ENCODE measurements at regions not wholly inside any gene's neighbourhood (a gene's known extent, or its start where the extent isn't known, plus 50 kb on each side); places are given as distances from the start of the nearest gene placed in this dataset.

- no peak for ATAC-seq
- TF ChIP-seq PATZ1 (CRISPR knock-in tag; IDR thresholded peaks at IDR 0.05; ENCODE audit: borderline replicate concordance) (no peak), ESRRG (CRISPR knock-in tag; IDR thresholded peaks at IDR 0.05) (no peak), CSRNP3 (CRISPR knock-in tag; IDR thresholded peaks at IDR 0.05) (no peak), POU6F1 (CRISPR knock-in tag; IDR thresholded peaks at IDR 0.05; ENCODE audit: borderline replicate concordance, low read depth) (no peak), RARB (CRISPR knock-in tag; IDR thresholded peaks at IDR 0.05) (no peak)
These were observed 62.4 kb upstream of the SKOR2 start for GRCh38 chr18:47313901-47314300.

- no peak for ATAC-seq
- no peak for TF ChIP-seq ZFP30 (CRISPR knock-in tag; IDR thresholded peaks at IDR 0.05)
- TF ChIP-seq ISL1 (CRISPR knock-in tag; IDR thresholded peaks at IDR 0.05): no peak
- no peak for TF ChIP-seq CSRNP3 (CRISPR knock-in tag; IDR thresholded peaks at IDR 0.05)
- TF ChIP-seq CSDC2 (CRISPR knock-in tag; IDR thresholded peaks at IDR 0.05): no peak
- no peak for TF ChIP-seq POU6F1 (CRISPR knock-in tag; IDR thresholded peaks at IDR 0.05; ENCODE audit: borderline replicate concordance, low read depth)
- no peak for TF ChIP-seq ZNF565 (CRISPR knock-in tag; conservative IDR thresholded peaks at IDR 0.05; ENCODE audit: low read depth)
- no peak for TF ChIP-seq OSR1 (CRISPR knock-in tag; IDR thresholded peaks at IDR 0.05)
- TF ChIP-seq ARNTL (CRISPR knock-in tag; IDR thresholded peaks at IDR 0.05; ENCODE audit: borderline replicate concordance, low read depth): no peak
- TF ChIP-seq PATZ1 (CRISPR knock-in tag; IDR thresholded peaks at IDR 0.05; ENCODE audit: borderline replicate concordance): no peak
- no peak for TF ChIP-seq BACH2 (CRISPR knock-in tag; IDR thresholded peaks at IDR 0.05; ENCODE audit: borderline replicate concordance)
These were observed 60.1 kb upstream of the SKOR2 start for GRCh38 chr18:47311585-47311984.
